Calu3 (cell line): ENCODE measurements at regions not wholly inside any gene's neighbourhood (a gene's known extent, or its start where the extent isn't known, plus 50 kb on each side); places are given as distances from the start of the nearest gene placed in this dataset.

Experiments
- BruUV-seq: library from RNA; stranded (reverse); fragments of 400-500 nt; replicated peaks from 2 replicates; lab custom pipeline; 2021; lab: Mats Ljungman, UMichigan
- CTCF ChIA-PET: fragments of 300-600 bp; sonication (Branson Sonifier 250); formaldehyde crosslinking; loops from one replicate; lab custom pipeline; 2022; ENCODE audit warnings: antibody characterized with exemption; lab: Charles Lee
- DNase-seq: peaks from one replicate; pipeline ENCODE4 v3.0.0; 2022
- H3K27ac Mint-ChIP-seq: one replicate; pipeline ENCODE4 v1.8.0; 2022; ENCODE audit warnings: mixed read lengths; ENCODE audit not compliant: unreplicated experiment
- H3K27me3 Mint-ChIP-seq: one replicate; pipeline ENCODE4 v1.8.0; 2022; ENCODE audit warnings: mixed read lengths; ENCODE audit not compliant: unreplicated experiment
- H3K36me3 Mint-ChIP-seq: one replicate; pipeline ENCODE4 v1.8.0; 2022; ENCODE audit warnings: mild to moderate bottlenecking, moderate library complexity, mixed read lengths; ENCODE audit not compliant: insufficient read depth, unreplicated experiment
- H3K4me1 Mint-ChIP-seq: one replicate; pipeline ENCODE4 v1.8.0; 2022; ENCODE audit warnings: mild to moderate bottlenecking, low read depth, mixed read lengths; ENCODE audit not compliant: unreplicated experiment
- H3K4me3 Mint-ChIP-seq: one replicate; pipeline ENCODE4 v1.8.0; 2022; ENCODE audit warnings: mild to moderate bottlenecking, low read depth, moderate library complexity, mixed read lengths; ENCODE audit not compliant: unreplicated experiment
- H3K9me3 Mint-ChIP-seq: one replicate; pipeline ENCODE4 v1.8.0; 2022; ENCODE audit warnings: low read depth, mixed read lengths; ENCODE audit not compliant: unreplicated experiment
- intact Hi-C: fragments of 100-400 bp; cut with micrococcal nuclease; formaldehyde crosslinking; loops from one replicate; pipeline ENCODE4 v1.10.0; 2022; ENCODE audit not compliant: unreplicated experiment
- TF ChIP-seq, protein P1 (sequence below): fragments of 200-600 bp; IDR thresholded peaks from one replicate; pipeline ENCODE4 v1.8.0; 2022; ENCODE audit warnings: antibody characterized with exemption; ENCODE audit not compliant: unreplicated experiment

GRCh38 chr3:135621184-135621920, 344.2 kb upstream of the PPP2R3A start:
- Mint-ChIP-seq H3K4me3 (no peak overlapping the region), H3K27ac (no peak overlapping the region), H3K27me3 (no peaks in the 10 kb centered on the region), H3K4me1 (no peaks in the 10 kb centered on the region), H3K9me3 (no peaks in the 10 kb centered on the region), H3K36me3 (no peaks in the 10 kb centered on the region)
- BruUV-seq = no TSS peak
- intact Hi-C loops = no loop called here
- no peak for DNase-seq
- TF ChIP-seq, protein P1, sequence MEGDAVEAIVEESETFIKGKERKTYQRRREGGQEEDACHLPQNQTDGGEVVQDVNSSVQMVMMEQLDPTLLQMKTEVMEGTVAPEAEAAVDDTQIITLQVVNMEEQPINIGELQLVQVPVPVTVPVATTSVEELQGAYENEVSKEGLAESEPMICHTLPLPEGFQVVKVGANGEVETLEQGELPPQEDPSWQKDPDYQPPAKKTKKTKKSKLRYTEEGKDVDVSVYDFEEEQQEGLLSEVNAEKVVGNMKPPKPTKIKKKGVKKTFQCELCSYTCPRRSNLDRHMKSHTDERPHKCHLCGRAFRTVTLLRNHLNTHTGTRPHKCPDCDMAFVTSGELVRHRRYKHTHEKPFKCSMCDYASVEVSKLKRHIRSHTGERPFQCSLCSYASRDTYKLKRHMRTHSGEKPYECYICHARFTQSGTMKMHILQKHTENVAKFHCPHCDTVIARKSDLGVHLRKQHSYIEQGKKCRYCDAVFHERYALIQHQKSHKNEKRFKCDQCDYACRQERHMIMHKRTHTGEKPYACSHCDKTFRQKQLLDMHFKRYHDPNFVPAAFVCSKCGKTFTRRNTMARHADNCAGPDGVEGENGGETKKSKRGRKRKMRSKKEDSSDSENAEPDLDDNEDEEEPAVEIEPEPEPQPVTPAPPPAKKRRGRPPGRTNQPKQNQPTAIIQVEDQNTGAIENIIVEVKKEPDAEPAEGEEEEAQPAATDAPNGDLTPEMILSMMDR = no peak
- CTCF ChIA-PET = interaction anchor here (0.6 kb wide), 1 partner anchor 412 kb away, joined by 3 read pairs; no protein-coding TSS in a partner anchor

DNA sequence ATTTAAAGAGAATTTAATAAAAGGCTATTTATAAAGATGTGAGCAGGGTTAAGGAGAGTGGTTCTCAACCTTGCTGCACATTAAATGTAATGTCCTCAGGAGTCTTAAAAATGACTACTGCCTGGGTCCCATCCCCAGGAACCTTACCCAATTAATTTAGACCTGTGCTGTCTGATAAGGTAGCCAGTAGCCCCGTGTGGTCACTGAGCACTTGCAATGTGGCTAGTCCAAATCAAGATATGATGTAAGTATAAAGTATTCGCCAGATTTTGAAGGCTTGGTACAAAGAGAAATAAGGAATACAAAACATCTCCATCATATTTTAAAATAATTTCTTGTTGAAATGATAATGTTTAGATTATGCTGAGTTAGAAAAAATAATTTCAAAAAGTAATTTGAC, 343.3 kb upstream of the PPP2R3A start:
- Mint-ChIP-seq H3K9me3 (no peaks in the 10 kb centered on the region), H3K4me1 (no peaks in the 10 kb centered on the region), H3K27ac (no peak overlapping the region), H3K27me3 (peaks cover 3% of the 10 kb centered on the region), H3K36me3 (no peaks in the 10 kb centered on the region), H3K4me3 (no peak overlapping the region)
- no TSS peak for BruUV-seq
- CTCF ChIA-PET = no interaction called here
- TF ChIP-seq, protein P1 = no peak
- no peak for DNase-seq
- intact Hi-C loops = no loop called here

GRCh38 chr3:135622656-135623055, 342.9 kb upstream of the PPP2R3A start:
- Mint-ChIP-seq H3K4me3 (no peak overlapping the region), H3K36me3 (no peaks in the 10 kb centered on the region), H3K27me3 (peaks cover 7% of the 10 kb centered on the region), H3K9me3 (no peaks in the 10 kb centered on the region), H3K27ac (no peak overlapping the region), H3K4me1 (no peaks in the 10 kb centered on the region)
- DNase-seq = no peak
- CTCF ChIA-PET = no interaction called here
- intact Hi-C loops = no loop called here
- no TSS peak for BruUV-seq
- TF ChIP-seq, protein P1 = no peak

GRCh38 chr3:135623558-135623957, 342.0 kb upstream of the PPP2R3A start:
- intact Hi-C loops = no loop called here
- DNase-seq = no peak
- H3K4me3 Mint-ChIP-seq = no peak overlapping the region
- CTCF ChIA-PET = no interaction called here
- H3K36me3 Mint-ChIP-seq = no peaks in the 10 kb centered on the region
- H3K27ac Mint-ChIP-seq = no peak overlapping the region
- peaks cover 16% of the 10 kb centered on the region for H3K27me3 Mint-ChIP-seq
- TF ChIP-seq, protein P1 = no peak
- no peaks in the 10 kb centered on the region for H3K4me1 Mint-ChIP-seq
- no TSS peak for BruUV-seq
- H3K9me3 Mint-ChIP-seq = no peaks in the 10 kb centered on the region
